Activated CD8-positive, alpha-beta T cell treated with anti-CD3 and anti-CD28 coated beads for 36 hours (primary cell): ENCODE measurements at regions not wholly inside any gene's neighbourhood (a gene's known extent, or its start where the extent isn't known, plus 50 kb on each side); places are given as distances from the start of the nearest gene placed in this dataset.

Source experiments
- ATAC-seq: fragments of 200-7000 bp; cut with Tn5 transposase; one replicate; pipeline ENCODE4 v1.10.0; 2021; ENCODE audit warnings: mild to moderate bottlenecking, moderate library complexity
- CTCF ChIA-PET: fragments of 350-600 bp; sonication (Branson Sonifier 250); formaldehyde crosslinking; loops from one replicate; lab custom pipeline; 2021; ENCODE audit warnings: antibody characterized with exemption; lab: Charles Lee
- POLR2A ChIA-PET: fragments of 350-600 bp; sonication (Branson Sonifier 250); formaldehyde crosslinking; loops from one replicate; lab custom pipeline; 2021; ENCODE audit warnings: antibody characterized with exemption; lab: Charles Lee
- DNase-seq: peaks from one replicate; pipeline ENCODE4 v3.0.0-alpha.2; 2020
- H3K27ac Mint-ChIP-seq: one replicate; pipeline ENCODE4 v1.8.0; 2021; ENCODE audit warnings: mild to moderate bottlenecking, mixed read lengths
- H3K27me3 Mint-ChIP-seq: one replicate; pipeline ENCODE4 v1.8.0; 2021; ENCODE audit warnings: mixed read lengths
- H3K36me3 Mint-ChIP-seq: one replicate; pipeline ENCODE4 v1.8.0; 2021; ENCODE audit warnings: low read depth, mixed read lengths
- H3K4me1 Mint-ChIP-seq: one replicate; pipeline ENCODE4 v1.8.0; 2021; ENCODE audit warnings: low read depth, mixed read lengths
- H3K4me3 Mint-ChIP-seq: one replicate; pipeline ENCODE4 v1.8.0; 2021; ENCODE audit warnings: mild to moderate bottlenecking, moderate library complexity, mixed read lengths
- H3K9me3 Mint-ChIP-seq: one replicate; pipeline ENCODE4 v1.8.0; 2021; ENCODE audit warnings: mixed read lengths
- CTCF ChIP-seq: fragments of 200-600 bp; IDR thresholded peaks from one replicate; pipeline ENCODE4 v1.8.0; 2022; ENCODE audit warnings: antibody characterized with exemption, mild to moderate bottlenecking
- intact Hi-C: fragments of 100-400 bp; cut with micrococcal nuclease; formaldehyde crosslinking; loops from one replicate; pipeline ENCODE4 v1.10.0; 2022

- Mint-ChIP-seq H3K36me3 (no peaks in the 10 kb centered on the region), H3K27ac (no peak overlapping the region), H3K4me1 (no peaks in the 10 kb centered on the region), H3K27me3 (no peaks in the 10 kb centered on the region), H3K9me3 (no peaks in the 10 kb centered on the region), H3K4me3 (no peak overlapping the region)
- ATAC-seq (no peak), DNase-seq (no peak)
- TF ChIP-seq CTCF = no peak
- CTCF ChIA-PET = no interaction called here
- POLR2A ChIA-PET = no interaction called here
- intact Hi-C loops = no loop called here
Measured at GRCh38 chr14:48925184-48925583, 661.0 kb downstream of the RPS29 start.

GRCh38 chr14:48914921-48915320 lies 671.3 kb downstream of the RPS29 start:
- no peak for TF ChIP-seq CTCF
- DNase-seq (no peak), ATAC-seq (no peak)
- Mint-ChIP-seq H3K9me3 (peaks cover 2% of the 10 kb centered on the region), H3K4me3 (no peak overlapping the region), H3K36me3 (no peaks in the 10 kb centered on the region), H3K27me3 (no peaks in the 10 kb centered on the region), H3K27ac (no peak overlapping the region), H3K4me1 (no peaks in the 10 kb centered on the region)
- intact Hi-C loops = no loop called here
- CTCF ChIA-PET = no interaction called here
- POLR2A ChIA-PET = no interaction called here

- peaks cover 2% of the 10 kb centered on the region for H3K9me3 Mint-ChIP-seq
Measured at GRCh38 chr14:48914382-48914781, 671.8 kb downstream of the RPS29 start.

GRCh38 chr14:48900565-48900964 lies 685.6 kb downstream of the RPS29 start:
- CTCF ChIA-PET = no interaction called here
- Mint-ChIP-seq H3K9me3 (no peaks in the 10 kb centered on the region), H3K4me3 (no peak overlapping the region), H3K27me3 (no peaks in the 10 kb centered on the region), H3K27ac (no peak overlapping the region), H3K4me1 (no peaks in the 10 kb centered on the region), H3K36me3 (no peaks in the 10 kb centered on the region)
- TF ChIP-seq CTCF = no peak
- POLR2A ChIA-PET = no interaction called here
- ATAC-seq (no peak), DNase-seq (no peak)
- intact Hi-C loops = no loop called here

More at GRCh38 chr14:48914382-48914781, 671.8 kb downstream of the RPS29 start:
- H3K4me3 Mint-ChIP-seq = no peak overlapping the region
- DNase-seq = no peak
- ChIA-PET POLR2A (interaction anchor here (0.6 kb wide), 1 partner anchor 18 kb away, joined by 3 read pairs; no protein-coding TSS in a partner anchor), CTCF (no interaction called here)
- no peak for TF ChIP-seq CTCF
- H3K27me3 Mint-ChIP-seq = no peaks in the 10 kb centered on the region
- H3K27ac Mint-ChIP-seq = no peak overlapping the region
- intact Hi-C loops = no loop called here
- ATAC-seq = no peak
- no peaks in the 10 kb centered on the region for H3K4me1 Mint-ChIP-seq
- H3K36me3 Mint-ChIP-seq = no peaks in the 10 kb centered on the region

GRCh38 chr14:48890333-48890732 lies 695.8 kb downstream of the RPS29 start:
- Mint-ChIP-seq H3K4me3 (no peak overlapping the region), H3K27me3 (no peaks in the 10 kb centered on the region), H3K9me3 (no peaks in the 10 kb centered on the region), H3K27ac (no peak overlapping the region), H3K4me1 (no peaks in the 10 kb centered on the region), H3K36me3 (no peaks in the 10 kb centered on the region)
- intact Hi-C loops = no loop called here
- POLR2A ChIA-PET = no interaction called here
- ATAC-seq (no peak), DNase-seq (no peak)
- CTCF ChIA-PET = no interaction called here
- TF ChIP-seq CTCF = no peak
